Psoas muscle (tissue), 7 donors: ENCODE measurements at regions not wholly inside any gene's neighbourhood (a gene's known extent, or its start where the extent isn't known, plus 50 kb on each side); places are given as distances from the start of the nearest gene placed in this dataset.

Experiments
- ATAC-seq, 4 donors: fragments of 200-7000 bp; cut with Tn5 transposase; one replicate each; pipeline ENCODE4 v1.9.1; 2020; ENCODE audit warnings: moderate library complexity in 3 of 4, mild to moderate bottlenecking in 2 of 4
- DNase-seq, 2 donors: peaks; one replicate each; pipeline ENCODE4 v3.0.0-alpha.2; 2020
- H3K27ac ChIP-seq: fragments of 200-600 bp; one replicate; pipeline ENCODE4 v1.8.0; 2022
- H3K27me3 ChIP-seq, 3 donors: fragments of 200-600 bp in 1 of 3; one replicate each; pipeline versions ENCODE4 v1.6.1 to v1.8.0; 2013 to 2022; ENCODE audit warnings: low read length in 2 of 3, mild to moderate bottlenecking in 2 of 3, moderate library complexity in 1 of 3; ENCODE audit not compliant: insufficient read depth in 3 of 3
- H3K36me3 ChIP-seq, 2 donors: fragments of 200-600 bp in 1 of 2; one replicate each; pipeline versions ENCODE4 v1.6.1 to v1.8.0; 2013 to 2022; ENCODE audit warnings: low read depth in 1 of 2, mild to moderate bottlenecking in 1 of 2, moderate library complexity in 1 of 2; ENCODE audit not compliant: insufficient read depth in 1 of 2
- H3K4me1 ChIP-seq: fragments of 200-600 bp; one replicate; pipeline ENCODE4 v1.8.0; 2022
- H3K4me3 ChIP-seq: fragments of 200-600 bp; one replicate; pipeline ENCODE4 v1.8.0; 2022; ENCODE audit warnings: mild to moderate bottlenecking
- H3K9me3 ChIP-seq: fragments of 200-600 bp; one replicate; pipeline ENCODE4 v1.8.0; 2022
- CTCF ChIP-seq: fragments of 200-600 bp; IDR thresholded peaks from one replicate; pipeline ENCODE4 v1.8.0; 2022; ENCODE audit warnings: antibody characterized with exemption
- WGBS, 3 donors: extraction: QIAGEN DNeasy Blood & Tissue Kit; methylation state at CpG; one replicate each; pipeline versions ENCODE4 v1.1.6 to v1.1.7; 2013; 5-methylcytosine and 5-hydroxymethylcytosine counted together
- intact Hi-C, 2 donors: fragments of 100-400 bp; cut with DNase I; formaldehyde crosslinking; loops; one replicate each; pipeline versions ENCODE4 v1.11.0 to v1.14.2; 2022
- donor health status: healthy with polysubstance abuse.
- donor health status: DM: no; HTN: no; CAD: no; lungs with moderate emphysema.
- donor health status: Bipolar disorder and iron deficiency.
- donor health status: healthy.
- donor health status: DM: yes; HTN: yes; CAD: no.
- donor health status: DM: no; HTN: no; CAD: no.
- donor health status: DM: yes; HTN: yes; CAD: no.

DNA sequence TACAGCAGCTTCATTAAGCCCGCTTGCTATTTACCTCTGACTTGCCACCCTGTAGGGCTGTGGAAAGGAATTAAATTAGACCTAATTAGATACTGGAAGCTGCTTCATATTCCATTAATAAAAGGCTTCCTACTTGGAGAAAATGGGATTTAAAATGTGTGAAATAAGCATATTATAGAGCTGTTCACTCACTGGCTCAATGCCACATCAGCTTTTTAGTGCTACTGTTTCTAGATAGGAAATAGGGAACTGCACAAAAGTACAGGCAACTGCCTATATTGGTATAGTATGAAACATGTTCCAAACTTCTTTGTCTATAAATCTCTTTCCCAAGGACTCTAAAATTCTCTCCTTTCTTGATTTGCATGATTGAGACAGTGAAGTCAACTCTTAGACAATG, 407.9 kb upstream of the AADAT start:
- Histone ChIP-seq H3K4me3 (no peak overlapping the region), H3K4me1 (no peaks in the 10 kb centered on the region), H3K27ac (no peak overlapping the region), H3K9me3 (no peaks in the 10 kb centered on the region), H3K36me3 (no peaks in the 10 kb centered on the region), H3K27me3 (no peaks in the 10 kb centered on the region)
- DNase-seq: no peak
- intact Hi-C loops: no loop called here
- 67 to 77% (median 69%) methylated on average over 1 of the region's 1 CpG for WGBS, 3 donors
- TF ChIP-seq CTCF: no peak
- no peak for ATAC-seq

- DNase-seq: no peak
- Histone ChIP-seq H3K4me1 (no peaks in the 10 kb centered on the region), H3K4me3 (no peak overlapping the region), H3K9me3 (no peaks in the 10 kb centered on the region), H3K36me3 (no peaks in the 10 kb centered on the region), H3K27ac (no peak overlapping the region), H3K27me3 (no peaks in the 10 kb centered on the region)
- TF ChIP-seq CTCF: no peak
- intact Hi-C loops: no loop called here
- no peak for ATAC-seq
- 69 to 75% (median 73%) methylated on average over 12 of the region's 12 CpGs for WGBS, 3 donors
These were observed 407.4 kb upstream of the AADAT start for GRCh38 chr4:170497112-170497511.

GRCh38 chr4:170491981-170492380, 402.2 kb upstream of the AADAT start:
- WGBS, 3 donors: 67 to 70% (median 67%) methylated on average over 2 of the region's 2 CpGs
- Histone ChIP-seq H3K9me3 (no peaks in the 10 kb centered on the region), H3K27ac (no peak overlapping the region), H3K27me3 (no peaks in the 10 kb centered on the region), H3K36me3 (no peaks in the 10 kb centered on the region), H3K4me3 (no peak overlapping the region), H3K4me1 (no peaks in the 10 kb centered on the region)
- no peak for TF ChIP-seq CTCF
- ATAC-seq (no peak), DNase-seq (no peak)
- intact Hi-C loops: no loop called here

GRCh38 chr4:170476351-170476750, 386.6 kb upstream of the AADAT start:
- H3K27ac ChIP-seq: no peak overlapping the region

More at GRCh38 chr4:170476351-170476750, 386.6 kb upstream of the AADAT start:
- Histone ChIP-seq H3K9me3 (no peaks in the 10 kb centered on the region), H3K36me3 (no peaks in the 10 kb centered on the region), H3K4me1 (no peaks in the 10 kb centered on the region), H3K27me3 (no peaks in the 10 kb centered on the region), H3K4me3 (no peak overlapping the region)
- DNase-seq (no peak), ATAC-seq (no peak)
- no peak for TF ChIP-seq CTCF
- intact Hi-C loops: no loop called here
- WGBS, 3 donors: 30 to 45% (median 32%) methylated on average over 2 of the region's 2 CpGs
